Germinal center (tissue), 1 donor: ENCODE measurements at regions not wholly inside any gene's neighbourhood (a gene's known extent, or its start where the extent isn't known, plus 50 kb on each side); places are given as distances from the start of the nearest gene placed in this dataset.

Experiments
- DNase-seq: peaks from one replicate; pipeline ENCODE4 v3.0.0; 2012; ENCODE audit warnings: mixed read lengths, low spot score

- DNase-seq: no peak
Observed at GRCh38 chrX:110852180-110852579, 56.6 kb upstream of the CHRDL1 start.

DNA sequence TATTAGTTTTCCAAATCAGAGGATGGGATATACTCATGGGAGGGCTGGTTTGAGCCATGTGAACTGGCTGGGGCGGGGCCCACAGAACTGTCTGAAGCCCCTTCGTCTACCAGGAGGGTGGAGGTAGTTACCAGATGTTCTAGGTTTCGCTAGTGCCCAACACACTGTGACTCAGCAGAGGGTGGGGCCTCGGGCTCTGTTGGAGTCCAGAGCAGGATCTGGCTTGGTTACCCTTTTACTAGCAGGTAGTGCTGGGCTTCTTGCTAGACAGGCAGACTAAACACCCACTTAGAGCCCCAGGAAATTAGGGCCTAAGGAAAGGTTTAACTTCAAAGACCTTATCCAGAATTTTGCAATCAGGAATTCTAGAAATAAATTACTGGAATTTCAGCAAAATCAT lies 56.2 kb upstream of the CHRDL1 start:
- no peak for DNase-seq

- peak; percentile 13 for DNase-seq
Observed at GRCh38 chrX:110847334-110847733, 51.7 kb upstream of the CHRDL1 start.

- no peak for DNase-seq
Observed at GRCh38 chrX:110846071-110846470, 50.5 kb upstream of the CHRDL1 start.
